Neutrophil (primary cell): ENCODE measurements at regions not wholly inside any gene's neighbourhood (a gene's known extent, or its start where the extent isn't known, plus 50 kb on each side); places are given as distances from the start of the nearest gene placed in this dataset.

Experiments
- H3K27ac ChIP-seq: fragments of 200-600 bp; sonication (generic); 2 replicates; pipeline ENCODE4 v1.5.1; 2016; ENCODE audit warnings: mild to moderate bottlenecking, moderate library complexity
- H3K27me3 ChIP-seq: fragments of 200-600 bp; sonication (generic); 2 replicates; pipeline ENCODE4 v1.6.0; 2016; ENCODE audit warnings: mild to moderate bottlenecking
- H3K36me3 ChIP-seq: fragments of 200-600 bp; sonication (generic); 2 replicates; pipeline ENCODE4 v1.5.1; 2017
- H3K4me1 ChIP-seq, 2 experiments: fragments of 200-600 bp in 1 of 2; sonication (generic) in 1 of 2; 1 replicate in 1 of 2; 2 replicates in 1 of 2; pipeline versions ENCODE4 v1.5.1 to v1.6.1; 2013 to 2016; ENCODE audit warnings: low read depth in 1 of 2, low read length in 1 of 2, mild to moderate bottlenecking in 1 of 2, moderate library complexity in 1 of 2; ENCODE audit not compliant: control insufficient read depth in 1 of 2, insufficient read depth in 1 of 2
- H3K4me3 ChIP-seq, 2 experiments: fragments of 200-600 bp in 1 of 2; sonication (generic) in 1 of 2; 1 replicate in 1 of 2; 2 replicates in 1 of 2; pipeline ENCODE4 v1.5.1; 2013 to 2016; ENCODE audit warnings: low read depth in 1 of 2, low read length in 1 of 2, mild to moderate bottlenecking in 1 of 2, moderate library complexity in 1 of 2
- H3K9me3 ChIP-seq: fragments of 200-600 bp; sonication (generic); 2 replicates; pipeline ENCODE4 v1.5.1; 2016
- TF ChIP-seq, protein P1 (sequence below): fragments of 200-600 bp; sonication (generic); IDR thresholded peaks from 2 replicates; pipeline ENCODE4 v1.5.1; 2016; ENCODE audit warnings: antibody characterized with exemption

DNA sequence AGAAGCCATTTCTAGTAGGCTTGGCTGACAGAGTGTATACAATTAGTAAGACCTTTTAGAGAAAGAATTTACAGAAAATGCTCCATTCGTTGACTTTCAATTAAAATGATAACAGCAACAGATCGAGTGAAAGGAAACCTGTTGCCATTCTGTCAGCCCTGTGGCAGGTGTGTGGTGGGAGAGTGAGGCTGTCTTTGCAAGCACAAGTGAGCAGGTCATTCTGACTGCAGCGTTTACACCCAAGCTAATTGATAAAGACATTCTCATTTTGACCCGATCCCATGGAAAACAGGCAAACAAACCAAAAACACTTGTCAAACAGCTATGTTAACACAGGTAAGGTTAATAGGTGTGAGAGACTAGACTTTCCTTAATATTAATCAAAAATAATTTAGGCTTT, 257.3 kb downstream of the PTBP2 start:
- Histone ChIP-seq H3K36me3 (no peaks in the 10 kb centered on the region), H3K4me3 (no peak overlapping the region), H3K9me3 (no peaks in the 10 kb centered on the region), H3K27me3 (no peaks in the 10 kb centered on the region), H3K4me1 (no peaks in the 10 kb centered on the region), H3K27ac (no peak overlapping the region)
- TF ChIP-seq, protein P1, sequence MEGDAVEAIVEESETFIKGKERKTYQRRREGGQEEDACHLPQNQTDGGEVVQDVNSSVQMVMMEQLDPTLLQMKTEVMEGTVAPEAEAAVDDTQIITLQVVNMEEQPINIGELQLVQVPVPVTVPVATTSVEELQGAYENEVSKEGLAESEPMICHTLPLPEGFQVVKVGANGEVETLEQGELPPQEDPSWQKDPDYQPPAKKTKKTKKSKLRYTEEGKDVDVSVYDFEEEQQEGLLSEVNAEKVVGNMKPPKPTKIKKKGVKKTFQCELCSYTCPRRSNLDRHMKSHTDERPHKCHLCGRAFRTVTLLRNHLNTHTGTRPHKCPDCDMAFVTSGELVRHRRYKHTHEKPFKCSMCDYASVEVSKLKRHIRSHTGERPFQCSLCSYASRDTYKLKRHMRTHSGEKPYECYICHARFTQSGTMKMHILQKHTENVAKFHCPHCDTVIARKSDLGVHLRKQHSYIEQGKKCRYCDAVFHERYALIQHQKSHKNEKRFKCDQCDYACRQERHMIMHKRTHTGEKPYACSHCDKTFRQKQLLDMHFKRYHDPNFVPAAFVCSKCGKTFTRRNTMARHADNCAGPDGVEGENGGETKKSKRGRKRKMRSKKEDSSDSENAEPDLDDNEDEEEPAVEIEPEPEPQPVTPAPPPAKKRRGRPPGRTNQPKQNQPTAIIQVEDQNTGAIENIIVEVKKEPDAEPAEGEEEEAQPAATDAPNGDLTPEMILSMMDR, result no peak

DNA sequence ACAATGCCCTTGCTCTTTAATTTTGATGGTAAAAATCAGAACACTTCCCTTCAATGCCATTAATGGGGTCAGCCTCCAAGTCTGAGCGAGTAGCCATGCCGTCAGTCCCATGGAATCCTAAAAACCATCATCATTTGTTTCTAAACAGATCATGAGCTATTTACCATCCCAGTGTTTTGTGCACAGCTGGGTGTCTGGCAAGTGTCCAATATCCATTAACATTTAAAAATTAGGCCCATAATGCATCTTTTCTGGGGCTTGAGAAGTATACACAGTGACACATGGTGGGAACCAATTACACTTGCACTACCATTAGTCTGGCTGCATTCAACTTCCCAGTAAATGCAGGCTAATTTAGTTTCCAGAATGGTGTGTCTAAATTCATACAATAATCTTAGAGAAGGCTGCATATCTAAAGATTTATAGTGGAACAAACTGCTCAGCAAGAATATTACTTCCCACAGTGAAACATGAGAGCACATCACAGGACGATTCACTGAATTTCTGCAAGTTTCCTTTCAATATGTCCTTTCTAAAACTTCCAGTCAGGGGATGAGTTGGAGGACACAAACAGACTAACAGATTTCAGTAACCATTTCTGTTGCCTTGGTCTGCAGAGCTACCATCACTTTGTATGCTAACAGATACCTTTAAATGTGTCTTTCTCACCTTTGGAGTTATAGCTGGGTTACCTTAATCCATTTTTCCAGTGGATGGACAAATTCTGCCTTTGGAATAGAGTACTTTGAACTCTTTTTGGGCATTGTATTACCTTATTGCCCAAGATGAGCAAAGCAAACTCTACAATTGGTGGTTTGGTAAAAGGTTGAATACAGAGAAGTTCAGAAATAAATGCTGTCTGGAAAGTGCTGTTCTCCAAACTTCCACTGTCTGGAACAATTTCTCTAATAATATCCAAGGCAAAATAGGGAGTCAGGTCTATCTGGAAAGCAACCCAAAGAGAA, 258.0 kb downstream of the PTBP2 start:
- H3K36me3 ChIP-seq, result no peaks in the 10 kb centered on the region
- H3K27ac ChIP-seq, result no peak overlapping the region
- H3K4me1 ChIP-seq, result no peaks in the 10 kb centered on the region
- H3K9me3 ChIP-seq, result no peaks in the 10 kb centered on the region
- TF ChIP-seq, protein P1, result no peak
- H3K27me3 ChIP-seq, result no peaks in the 10 kb centered on the region
- no peak overlapping the region for H3K4me3 ChIP-seq

DNA sequence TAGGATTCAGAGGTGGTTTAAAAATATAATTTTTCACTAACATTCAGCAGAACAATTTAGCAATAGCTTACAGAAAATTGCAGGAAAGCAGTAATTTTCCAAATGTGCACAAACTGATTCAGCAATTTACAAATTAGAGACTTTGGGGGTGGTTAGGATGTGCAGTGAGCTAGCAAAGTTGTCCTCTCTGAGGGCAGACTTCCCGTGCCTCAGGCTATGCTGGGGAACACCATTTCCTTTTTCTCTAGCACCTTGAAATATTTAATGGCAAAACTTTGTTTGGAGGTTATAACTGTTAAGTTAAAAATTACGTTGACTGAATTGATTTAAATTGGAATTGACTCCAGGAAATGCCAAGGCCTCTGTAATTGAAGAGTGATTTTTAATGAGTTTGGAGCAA, 258.9 kb downstream of the PTBP2 start:
- TF ChIP-seq, protein P1, result no peak
- no peak overlapping the region for H3K4me3 ChIP-seq
- H3K36me3 ChIP-seq, result no peaks in the 10 kb centered on the region
- no peak overlapping the region for H3K27ac ChIP-seq
- no peaks in the 10 kb centered on the region for H3K9me3 ChIP-seq
- no peaks in the 10 kb centered on the region for H3K27me3 ChIP-seq
- no peaks in the 10 kb centered on the region for H3K4me1 ChIP-seq

DNA sequence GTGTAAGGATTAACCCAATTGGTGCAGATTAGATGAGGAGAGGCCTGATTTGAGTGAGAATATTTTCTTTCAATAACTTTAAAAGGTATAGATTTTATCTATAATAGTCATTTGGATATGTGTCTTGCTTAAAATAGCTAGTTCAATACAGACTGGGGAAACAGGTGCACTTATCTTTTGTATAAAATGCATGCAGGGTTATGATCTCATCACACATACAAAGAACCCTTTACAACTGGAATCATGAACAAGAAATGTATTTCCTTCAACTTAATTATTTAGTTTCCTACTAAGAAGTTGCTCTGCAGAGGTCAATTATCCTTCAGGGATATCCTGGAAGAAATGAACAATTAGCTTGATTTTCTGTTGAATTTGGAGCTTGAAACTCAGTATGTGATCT, 259.6 kb downstream of the PTBP2 start:
- H3K4me1 ChIP-seq, result no peaks in the 10 kb centered on the region
- TF ChIP-seq, protein P1, result no peak
- H3K9me3 ChIP-seq, result no peaks in the 10 kb centered on the region
- H3K27me3 ChIP-seq, result no peaks in the 10 kb centered on the region
- H3K27ac ChIP-seq, result no peak overlapping the region
- no peaks in the 10 kb centered on the region for H3K36me3 ChIP-seq
- no peak overlapping the region for H3K4me3 ChIP-seq

DNA sequence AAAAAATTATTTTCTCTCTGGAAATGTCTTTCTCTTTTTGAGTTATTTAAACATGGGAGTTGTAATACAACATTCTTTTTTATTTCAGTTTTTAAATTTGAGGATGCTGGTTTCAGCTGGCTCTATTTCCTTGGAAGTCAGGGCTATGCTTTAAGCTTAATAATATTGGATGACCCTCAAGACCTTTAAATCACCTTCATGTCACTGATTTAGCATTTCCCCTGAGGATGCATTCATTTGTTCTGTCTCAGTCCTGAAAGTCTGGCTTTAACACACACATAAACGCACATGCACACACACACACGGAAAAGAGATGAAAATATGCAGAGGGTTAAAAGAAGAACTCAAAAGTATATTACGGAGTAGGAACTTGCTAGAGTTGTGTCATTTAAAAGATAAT, 260.5 kb downstream of the PTBP2 start:
- H3K36me3 ChIP-seq, result no peaks in the 10 kb centered on the region
- TF ChIP-seq, protein P1, result no peak
- H3K4me3 ChIP-seq, result no peak overlapping the region
- no peaks in the 10 kb centered on the region for H3K27me3 ChIP-seq
- no peaks in the 10 kb centered on the region for H3K4me1 ChIP-seq
- no peaks in the 10 kb centered on the region for H3K9me3 ChIP-seq
- H3K27ac ChIP-seq, result no peak overlapping the region
